Ishikawa (cell line): ENCODE measurements at regions not wholly inside any gene's neighbourhood (a gene's known extent, or its start where the extent isn't known, plus 50 kb on each side); places are given as distances from the start of the nearest gene placed in this dataset.

Source experiments
- CEBPB ChIP-seq: IDR thresholded peaks from 2 replicates; pipeline ENCODE4 v1.6.1; 2012
- CREB1 ChIP-seq: IDR thresholded peaks from 2 replicates; pipeline ENCODE4 v1.6.1; 2012; ENCODE audit warnings: low read depth
- EGR1 ChIP-seq: IDR thresholded peaks from 2 replicates; pipeline ENCODE4 v1.6.1; 2012
- EP300 ChIP-seq: IDR thresholded peaks from 2 replicates; pipeline ENCODE4 v1.6.1; 2012; ENCODE audit warnings: borderline replicate concordance
- FOXM1 ChIP-seq: IDR thresholded peaks from 2 replicates; pipeline ENCODE4 v1.6.1; 2012; ENCODE audit warnings: low read depth, borderline replicate concordance
- MAX ChIP-seq: IDR thresholded peaks from 2 replicates; pipeline ENCODE4 v1.6.1; 2012
- NFIC ChIP-seq: IDR thresholded peaks from 2 replicates; pipeline ENCODE4 v1.6.1; 2012
- RAD21 ChIP-seq: IDR thresholded peaks from 2 replicates; pipeline ENCODE4 v1.6.1; 2012; ENCODE audit warnings: low read depth
- REST ChIP-seq: IDR thresholded peaks from 2 replicates; pipeline ENCODE4 v1.6.1; 2012; ENCODE audit warnings: low read depth, mild to moderate bottlenecking
- TAF1 ChIP-seq: IDR thresholded peaks from 2 replicates; pipeline ENCODE4 v1.6.1; 2012; ENCODE audit warnings: low read depth, mild to moderate bottlenecking
- TCF12 ChIP-seq: IDR thresholded peaks from 2 replicates; pipeline ENCODE4 v1.6.1; 2012; ENCODE audit warnings: low read depth
- TEAD4 ChIP-seq: IDR thresholded peaks from 2 replicates; pipeline ENCODE4 v1.6.1; 2012
- USF1 ChIP-seq: IDR thresholded peaks from 2 replicates; pipeline ENCODE4 v1.6.1; 2012
- YY1 ChIP-seq: IDR thresholded peaks from 2 replicates; pipeline ENCODE4 v1.6.1; 2012; ENCODE audit warnings: low read depth
- ZBTB7A ChIP-seq: IDR thresholded peaks from 2 replicates; pipeline ENCODE4 v1.6.1; 2012; ENCODE audit warnings: low read depth

GRCh38 chr14:81771651-81772275 lies 238.1 kb upstream of the SEL1L start:
- TF ChIP-seq NFIC (no peak), USF1 (no peak), TAF1 (no peak), FOXM1 (no peak), EP300 (no peak), CEBPB (no peak), RAD21 (no peak)

- TF ChIP-seq CEBPB: no peak
- no peak for TF ChIP-seq TAF1
- TF ChIP-seq ZBTB7A: no peak
- no peak for TF ChIP-seq REST
- no peak for TF ChIP-seq TEAD4
- no peak for TF ChIP-seq FOXM1
- no peak for TF ChIP-seq CREB1
- TF ChIP-seq USF1: no peak
- no peak for TF ChIP-seq EP300
- no peak for TF ChIP-seq EGR1
- no peak for TF ChIP-seq TCF12
These were observed 238.7 kb upstream of the SEL1L start for GRCh38 chr14:81772381-81772780.

GRCh38 chr14:81776531-81776930 lies 242.9 kb upstream of the SEL1L start:
- TF ChIP-seq EGR1: no peak

GRCh38 chr14:81784084-81784483 lies 250.4 kb upstream of the SEL1L start:
- TF ChIP-seq ZBTB7A: no peak
- TF ChIP-seq USF1: no peak
- no peak for TF ChIP-seq TAF1
- TF ChIP-seq RAD21: no peak
- no peak for TF ChIP-seq EP300
- TF ChIP-seq NFIC: no peak
- no peak for TF ChIP-seq YY1
- TF ChIP-seq TCF12: no peak
- TF ChIP-seq MAX: no peak
- no peak for TF ChIP-seq CREB1
- no peak for TF ChIP-seq EGR1
- TF ChIP-seq FOXM1: no peak
- TF ChIP-seq REST: no peak
- no peak for TF ChIP-seq CEBPB
- TF ChIP-seq TEAD4: no peak

GRCh38 chr14:81797315-81797714 lies 263.7 kb upstream of the SEL1L start:
- TF ChIP-seq TEAD4 (no peak), EGR1 (no peak), TAF1 (no peak), NFIC (no peak), ZBTB7A (no peak), EP300 (no peak), REST (no peak), YY1 (no peak), USF1 (no peak), CEBPB (no peak), RAD21 (no peak), FOXM1 (no peak), MAX (no peak)
